Activated B cell treated with CpG ODN at 0.5 μM for 24 hours (primary cell): ENCODE measurements at regions not wholly inside any gene's neighbourhood (a gene's known extent, or its start where the extent isn't known, plus 50 kb on each side); places are given as distances from the start of the nearest gene placed in this dataset.

Experiments
- ATAC-seq: fragments of 200-7000 bp; cut with Tn5 transposase; one replicate; pipeline ENCODE4 v1.10.0; 2021; ENCODE audit warnings: low read depth, mild to moderate bottlenecking, moderate library complexity
- CTCF ChIA-PET: fragments of 350-600 bp; sonication (Branson Sonifier 250); formaldehyde crosslinking; loops from one replicate; lab custom pipeline; 2021; ENCODE audit warnings: antibody characterized with exemption; lab: Charles Lee
- POLR2A ChIA-PET: fragments of 350-600 bp; sonication (Branson Sonifier 250); formaldehyde crosslinking; loops from one replicate; lab custom pipeline; 2021; ENCODE audit warnings: antibody characterized with exemption; lab: Charles Lee
- DNase-seq: peaks from one replicate; pipeline ENCODE4 v3.0.0; 2022
- H3K27ac Mint-ChIP-seq: one replicate; pipeline ENCODE4 v1.8.0; 2020; ENCODE audit warnings: mixed read lengths
- H3K27me3 Mint-ChIP-seq: one replicate; pipeline ENCODE4 v1.8.0; 2021; ENCODE audit warnings: mixed read lengths
- H3K36me3 Mint-ChIP-seq: one replicate; pipeline ENCODE4 v1.8.0; 2021; ENCODE audit warnings: low read depth, mixed read lengths
- H3K4me1 Mint-ChIP-seq: one replicate; pipeline ENCODE4 v1.8.0; 2021; ENCODE audit warnings: mixed read lengths
- H3K4me3 Mint-ChIP-seq: one replicate; pipeline ENCODE4 v1.8.0; 2020; ENCODE audit warnings: mild to moderate bottlenecking, mixed read lengths
- H3K9me3 Mint-ChIP-seq: one replicate; pipeline ENCODE4 v1.8.0; 2020; ENCODE audit warnings: mixed read lengths
- intact Hi-C: fragments of 100-400 bp; cut with micrococcal nuclease; formaldehyde crosslinking; loops from one replicate; pipeline ENCODE4 v1.15.1; 2024
- TF ChIP-seq, protein P1 (sequence below): fragments of 200-600 bp; IDR thresholded peaks from one replicate; pipeline ENCODE4 v1.8.0; 2022; ENCODE audit warnings: antibody characterized with exemption, mild to moderate bottlenecking

DNA sequence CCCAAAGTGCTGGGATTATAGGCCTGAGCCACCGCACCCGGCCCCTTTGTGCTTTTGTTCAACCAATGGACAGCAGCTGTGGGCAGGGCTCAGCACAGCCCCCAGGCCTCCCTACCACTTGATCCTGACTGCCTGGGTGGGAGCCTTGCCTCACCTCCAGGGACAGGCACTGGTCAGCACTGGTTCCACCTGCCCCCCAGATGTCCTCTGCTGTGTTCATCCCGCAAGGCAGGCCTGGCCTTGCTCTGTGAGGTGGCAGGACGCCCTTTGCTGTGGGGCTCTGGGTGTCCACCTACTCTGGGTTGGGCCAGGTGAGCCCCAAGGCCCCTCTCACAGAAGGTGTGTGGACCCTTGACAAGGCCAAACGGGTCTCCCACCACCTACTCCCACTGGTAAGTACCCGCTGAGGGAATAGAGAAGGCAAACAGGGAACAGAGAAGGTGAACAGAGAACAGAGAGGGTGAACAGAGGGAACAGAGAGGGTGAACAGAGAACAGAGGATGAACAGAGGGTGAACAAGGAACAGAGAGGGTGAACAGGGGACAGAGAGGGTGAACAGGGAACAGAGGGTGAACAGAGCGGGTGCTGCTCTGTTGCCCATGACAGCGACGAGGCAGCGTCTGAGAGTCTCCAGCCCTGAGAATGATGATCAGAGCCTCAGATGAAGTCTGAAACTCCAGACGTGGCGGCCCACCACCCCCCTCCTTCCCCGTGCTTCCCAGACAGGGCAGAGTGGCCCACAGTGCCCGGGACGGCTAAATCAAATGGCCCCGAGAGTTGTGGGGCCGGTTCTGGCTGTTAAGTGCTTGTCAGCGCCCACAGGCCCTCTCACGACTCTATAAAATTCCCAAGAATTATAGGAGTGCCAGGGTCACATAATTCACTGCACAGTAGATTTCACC is 55.0 kb upstream of the NKX1-1 start:
- ChIA-PET CTCF (no interaction called here), POLR2A (no interaction called here)
- H3K36me3 Mint-ChIP-seq: no peaks in the 10 kb centered on the region
- ATAC-seq: no peak
- intact Hi-C loops: no loop called here
- H3K4me3 Mint-ChIP-seq: no peak overlapping the region
- H3K9me3 Mint-ChIP-seq: peaks cover 4% of the 10 kb centered on the region
- no peak for DNase-seq
- peaks cover 25% of the 10 kb centered on the region for H3K27me3 Mint-ChIP-seq
- no peaks in the 10 kb centered on the region for H3K4me1 Mint-ChIP-seq
- no peak overlapping the region for H3K27ac Mint-ChIP-seq
- TF ChIP-seq, protein P1, sequence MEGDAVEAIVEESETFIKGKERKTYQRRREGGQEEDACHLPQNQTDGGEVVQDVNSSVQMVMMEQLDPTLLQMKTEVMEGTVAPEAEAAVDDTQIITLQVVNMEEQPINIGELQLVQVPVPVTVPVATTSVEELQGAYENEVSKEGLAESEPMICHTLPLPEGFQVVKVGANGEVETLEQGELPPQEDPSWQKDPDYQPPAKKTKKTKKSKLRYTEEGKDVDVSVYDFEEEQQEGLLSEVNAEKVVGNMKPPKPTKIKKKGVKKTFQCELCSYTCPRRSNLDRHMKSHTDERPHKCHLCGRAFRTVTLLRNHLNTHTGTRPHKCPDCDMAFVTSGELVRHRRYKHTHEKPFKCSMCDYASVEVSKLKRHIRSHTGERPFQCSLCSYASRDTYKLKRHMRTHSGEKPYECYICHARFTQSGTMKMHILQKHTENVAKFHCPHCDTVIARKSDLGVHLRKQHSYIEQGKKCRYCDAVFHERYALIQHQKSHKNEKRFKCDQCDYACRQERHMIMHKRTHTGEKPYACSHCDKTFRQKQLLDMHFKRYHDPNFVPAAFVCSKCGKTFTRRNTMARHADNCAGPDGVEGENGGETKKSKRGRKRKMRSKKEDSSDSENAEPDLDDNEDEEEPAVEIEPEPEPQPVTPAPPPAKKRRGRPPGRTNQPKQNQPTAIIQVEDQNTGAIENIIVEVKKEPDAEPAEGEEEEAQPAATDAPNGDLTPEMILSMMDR: no peak

DNA sequence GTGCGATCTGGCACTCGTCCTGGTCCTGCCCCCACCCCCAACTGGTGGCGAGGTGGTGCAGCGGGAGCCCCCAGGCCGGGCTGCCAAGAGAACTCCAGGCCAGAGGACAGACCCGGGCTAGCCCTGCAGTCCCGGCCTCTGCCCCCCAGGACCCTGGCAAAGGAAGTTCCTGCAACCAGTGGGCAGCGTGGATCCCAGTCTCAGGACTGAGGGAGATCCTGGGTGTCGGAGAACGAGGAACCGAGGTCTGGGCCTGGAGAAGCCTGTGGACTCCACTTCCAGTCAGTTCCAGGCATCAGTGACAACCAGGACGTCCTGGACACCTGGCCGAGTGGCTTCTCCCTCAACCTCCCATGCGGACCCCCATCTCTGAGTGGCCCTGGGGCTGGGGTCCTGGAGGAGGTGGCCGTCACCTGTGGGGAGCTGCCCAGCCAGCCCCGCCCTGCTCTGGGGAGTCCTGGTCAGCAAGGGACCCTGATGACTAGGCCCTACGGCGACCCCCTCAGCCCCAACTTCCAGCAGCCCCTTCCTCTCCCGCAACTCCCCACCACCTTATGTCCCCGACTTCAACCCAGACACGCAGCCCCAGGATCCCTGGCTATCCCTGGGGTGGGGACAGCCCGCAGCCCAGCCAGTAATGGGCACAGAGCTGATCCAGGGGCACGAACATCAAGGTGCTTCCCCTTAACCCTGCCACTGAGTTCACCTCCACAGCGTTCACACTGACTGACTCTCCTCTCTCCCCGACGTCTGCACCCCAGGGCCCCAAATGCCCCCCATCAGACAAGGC is 53.7 kb upstream of the NKX1-1 start:
- H3K4me3 Mint-ChIP-seq: no peak overlapping the region
- DNase-seq: no peak

DNA sequence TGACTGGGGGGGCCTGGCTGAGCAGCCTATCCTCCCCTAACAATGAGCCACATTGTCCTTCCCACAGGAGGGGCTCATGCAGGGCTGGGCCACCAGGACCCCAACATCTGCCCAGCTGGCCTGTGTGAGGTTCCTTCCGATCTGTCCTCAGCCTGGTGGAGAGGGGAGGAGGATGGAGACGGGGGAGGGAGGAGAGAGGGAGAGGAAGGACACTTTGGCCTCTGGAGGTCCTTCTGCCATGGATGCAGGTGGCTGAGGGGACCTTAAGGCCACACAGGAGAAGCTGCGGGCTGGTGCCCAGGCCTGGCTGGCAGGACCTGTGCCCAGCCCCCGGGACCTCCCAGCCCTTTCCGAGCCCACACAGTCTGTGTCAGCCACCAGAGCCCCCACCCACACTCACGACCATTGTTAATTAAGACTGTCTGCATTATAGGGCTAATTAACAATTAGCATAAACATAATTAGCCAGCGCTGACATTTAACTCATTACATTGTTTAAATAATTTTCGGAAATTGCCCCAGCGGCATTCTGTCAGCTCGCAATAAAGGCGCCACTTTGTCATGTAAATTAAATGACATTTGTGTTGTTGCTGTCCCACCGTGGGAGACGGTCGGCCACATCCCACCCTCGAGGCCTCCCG is 53.0 kb upstream of the NKX1-1 start:
- H3K9me3 Mint-ChIP-seq: peaks cover 4% of the 10 kb centered on the region
- TF ChIP-seq, protein P1: no peak
- no peaks in the 10 kb centered on the region for H3K4me1 Mint-ChIP-seq
- intact Hi-C loops: no loop called here
- no peaks in the 10 kb centered on the region for H3K36me3 Mint-ChIP-seq
- ATAC-seq (no peak), DNase-seq (no peak)
- no peak overlapping the region for H3K4me3 Mint-ChIP-seq
- ChIA-PET POLR2A (no interaction called here), CTCF (no interaction called here)
- H3K27ac Mint-ChIP-seq: no peak overlapping the region
- peaks cover 25% of the 10 kb centered on the region for H3K27me3 Mint-ChIP-seq

More for the DNA sequence above, 53.7 kb upstream of the NKX1-1 start:
- no peaks in the 10 kb centered on the region for H3K4me1 Mint-ChIP-seq
- CTCF ChIA-PET: no interaction called here
- H3K36me3 Mint-ChIP-seq: no peaks in the 10 kb centered on the region
- TF ChIP-seq, protein P1: no peak
- peaks cover 4% of the 10 kb centered on the region for H3K9me3 Mint-ChIP-seq
- H3K27ac Mint-ChIP-seq: no peak overlapping the region
- intact Hi-C loops: no loop called here
- peaks cover 25% of the 10 kb centered on the region for H3K27me3 Mint-ChIP-seq
- no peak for ATAC-seq
- POLR2A ChIA-PET: no interaction called here

DNA sequence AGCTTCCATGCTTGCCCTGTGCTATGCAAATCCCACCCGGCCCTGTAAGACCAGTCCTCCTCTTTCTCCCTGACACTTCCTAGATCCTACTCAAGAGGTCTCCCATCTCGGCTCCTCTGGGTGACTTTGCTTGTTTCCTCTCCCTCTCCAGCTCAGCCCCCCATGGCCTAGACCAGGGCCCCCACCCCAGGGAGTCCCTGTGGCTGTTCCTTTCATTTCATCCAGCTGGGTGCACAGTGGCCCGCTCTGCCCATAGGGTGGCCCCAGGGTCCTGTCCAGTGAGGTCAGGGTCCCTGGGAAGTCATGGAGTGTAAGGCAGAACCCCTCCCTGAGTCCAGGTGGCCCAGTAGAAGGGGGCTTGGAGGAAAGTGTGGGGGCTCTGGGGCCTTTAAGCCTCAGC is 52.3 kb upstream of the NKX1-1 start:
- no peaks in the 10 kb centered on the region for H3K4me1 Mint-ChIP-seq
- H3K27me3 Mint-ChIP-seq: peaks cover 25% of the 10 kb centered on the region
- peaks cover 8% of the 10 kb centered on the region for H3K9me3 Mint-ChIP-seq
- intact Hi-C loops: no loop called here
- CTCF ChIA-PET: no interaction called here
- no peak overlapping the region for H3K27ac Mint-ChIP-seq
- TF ChIP-seq, protein P1: no peak
- H3K4me3 Mint-ChIP-seq: no peak overlapping the region
- DNase-seq (no peak), ATAC-seq (no peak)
- H3K36me3 Mint-ChIP-seq: no peaks in the 10 kb centered on the region
- POLR2A ChIA-PET: no interaction called here
